ENCODE measurements at regions not wholly inside any gene's neighbourhood (a gene's known extent, or its start where the extent isn't known, plus 50 kb on each side); places are given as distances from the start of the nearest gene placed in this dataset.

GRCh38 chr6:23176883-23177282 is 607.5 kb downstream of the HDGFL1 start:
- DNase-seq = no peak
- Mint-ChIP-seq H3K4me3 (no peak overlapping the region), H3K27me3 (no peaks in the 10 kb centered on the region), H3K36me3 (no peaks in the 10 kb centered on the region), H3K4me1 (no peaks in the 10 kb centered on the region), H3K27ac (no peak overlapping the region), H3K9me3 (peaks cover 1% of the 10 kb centered on the region)
- CTCF ChIA-PET = no interaction called here

- Mint-ChIP-seq H3K27me3 (no peaks in the 10 kb centered on the region), H3K4me1 (no peaks in the 10 kb centered on the region), H3K9me3 (peaks cover 1% of the 10 kb centered on the region), H3K36me3 (no peaks in the 10 kb centered on the region), H3K4me3 (no peak overlapping the region), H3K27ac (no peak overlapping the region)
- no peak for DNase-seq
- CTCF ChIA-PET = no interaction called here
Measured at GRCh38 chr6:23177806-23178205, 608.4 kb downstream of the HDGFL1 start.

GRCh38 chr6:23179994-23180393 is 610.6 kb downstream of the HDGFL1 start:
- Mint-ChIP-seq H3K27ac (no peak overlapping the region), H3K36me3 (no peaks in the 10 kb centered on the region), H3K27me3 (no peaks in the 10 kb centered on the region), H3K4me3 (no peak overlapping the region), H3K4me1 (no peaks in the 10 kb centered on the region), H3K9me3 (peaks cover 6% of the 10 kb centered on the region)
- no peak for DNase-seq
- CTCF ChIA-PET = no interaction called here

- no peaks in the 10 kb centered on the region for H3K27me3 Mint-ChIP-seq
- H3K4me3 Mint-ChIP-seq = no peak overlapping the region
- peaks cover 6% of the 10 kb centered on the region for H3K9me3 Mint-ChIP-seq
- H3K36me3 Mint-ChIP-seq = no peaks in the 10 kb centered on the region
- DNase-seq = no peak
- no peaks in the 10 kb centered on the region for H3K4me1 Mint-ChIP-seq
- CTCF ChIA-PET = no interaction called here
- H3K27ac Mint-ChIP-seq = no peak overlapping the region
Measured at GRCh38 chr6:23180504-23181293, 611.3 kb downstream of the HDGFL1 start.

GRCh38 chr6:23181356-23182110 is 612.2 kb downstream of the HDGFL1 start:
- CTCF ChIA-PET = no interaction called here
- H3K4me1 Mint-ChIP-seq = no peaks in the 10 kb centered on the region
- no peak for DNase-seq
- H3K27me3 Mint-ChIP-seq = no peaks in the 10 kb centered on the region
- no peak overlapping the region for H3K27ac Mint-ChIP-seq
- peaks cover 6% of the 10 kb centered on the region for H3K9me3 Mint-ChIP-seq
- no peaks in the 10 kb centered on the region for H3K36me3 Mint-ChIP-seq
- no peak overlapping the region for H3K4me3 Mint-ChIP-seq

- no peaks in the 10 kb centered on the region for H3K36me3 Mint-ChIP-seq
- CTCF ChIA-PET = no interaction called here
- H3K27me3 Mint-ChIP-seq = no peaks in the 10 kb centered on the region
- H3K4me3 Mint-ChIP-seq = no peak overlapping the region
- DNase-seq = no peak
- H3K27ac Mint-ChIP-seq = no peak overlapping the region
- H3K4me1 Mint-ChIP-seq = no peaks in the 10 kb centered on the region
- peaks cover 6% of the 10 kb centered on the region for H3K9me3 Mint-ChIP-seq
Measured at GRCh38 chr6:23183846-23184245, 614.5 kb downstream of the HDGFL1 start.

GRCh38 chr6:23184351-23184750 is 615.0 kb downstream of the HDGFL1 start:
- no peak for DNase-seq
- CTCF ChIA-PET = no interaction called here

GRCh38 chr6:23195487-23195886 is 626.1 kb downstream of the HDGFL1 start:
- CTCF ChIA-PET = no interaction called here
- DNase-seq = no peak
- no peak overlapping the region for H3K27ac Mint-ChIP-seq
- no peak overlapping the region for H3K4me3 Mint-ChIP-seq
- no peaks in the 10 kb centered on the region for H3K27me3 Mint-ChIP-seq
- H3K4me1 Mint-ChIP-seq = no peaks in the 10 kb centered on the region
- H3K9me3 Mint-ChIP-seq = no peaks in the 10 kb centered on the region
- H3K36me3 Mint-ChIP-seq = no peaks in the 10 kb centered on the region

More at GRCh38 chr6:23184351-23184750, 615.0 kb downstream of the HDGFL1 start:
- Mint-ChIP-seq H3K4me1 (no peaks in the 10 kb centered on the region), H3K4me3 (no peak overlapping the region), H3K27ac (no peak overlapping the region), H3K27me3 (no peaks in the 10 kb centered on the region), H3K9me3 (peaks cover 6% of the 10 kb centered on the region), H3K36me3 (no peaks in the 10 kb centered on the region)

GRCh38 chr6:23199541-23199940 is 630.2 kb downstream of the HDGFL1 start:
- no peak overlapping the region for H3K27ac Mint-ChIP-seq

GRCh38 chr6:23200946-23201345 is 631.6 kb downstream of the HDGFL1 start:
- CTCF ChIA-PET = no interaction called here
- Mint-ChIP-seq H3K36me3 (no peaks in the 10 kb centered on the region), H3K27me3 (no peaks in the 10 kb centered on the region), H3K4me1 (no peaks in the 10 kb centered on the region), H3K9me3 (peaks cover 3% of the 10 kb centered on the region), H3K27ac (no peak overlapping the region), H3K4me3 (no peak overlapping the region)
- DNase-seq = no peak

More at GRCh38 chr6:23199541-23199940, 630.2 kb downstream of the HDGFL1 start:
- Mint-ChIP-seq H3K36me3 (no peaks in the 10 kb centered on the region), H3K4me3 (no peak overlapping the region), H3K9me3 (peaks cover 3% of the 10 kb centered on the region), H3K4me1 (no peaks in the 10 kb centered on the region), H3K27me3 (no peaks in the 10 kb centered on the region)
- CTCF ChIA-PET = no interaction called here
- DNase-seq = no peak

GRCh38 chr6:23202207-23202606 is 632.8 kb downstream of the HDGFL1 start:
- no peak for DNase-seq
- CTCF ChIA-PET = no interaction called here
- Mint-ChIP-seq H3K4me3 (no peak overlapping the region), H3K27me3 (no peaks in the 10 kb centered on the region), H3K9me3 (peaks cover 6% of the 10 kb centered on the region), H3K36me3 (no peaks in the 10 kb centered on the region), H3K4me1 (no peaks in the 10 kb centered on the region), H3K27ac (no peak overlapping the region)

- Mint-ChIP-seq H3K9me3 (peaks cover 38% of the 10 kb centered on the region), H3K27me3 (no peaks in the 10 kb centered on the region), H3K27ac (no peak overlapping the region), H3K4me1 (no peaks in the 10 kb centered on the region), H3K4me3 (no peak overlapping the region), H3K36me3 (no peaks in the 10 kb centered on the region)
- no peak for DNase-seq
- CTCF ChIA-PET = no interaction called here
Measured at GRCh38 chr6:23212398-23212797, 643.0 kb downstream of the HDGFL1 start.

GRCh38 chr6:23213193-23213592 is 643.8 kb downstream of the HDGFL1 start:
- Mint-ChIP-seq H3K36me3 (no peaks in the 10 kb centered on the region), H3K4me1 (no peaks in the 10 kb centered on the region), H3K4me3 (no peak overlapping the region), H3K27me3 (no peaks in the 10 kb centered on the region), H3K27ac (no peak overlapping the region), H3K9me3 (peaks cover 31% of the 10 kb centered on the region)
- no peak for DNase-seq
- CTCF ChIA-PET = no interaction called here

GRCh38 chr6:23213651-23214050 is 644.3 kb downstream of the HDGFL1 start:
- Mint-ChIP-seq H3K4me1 (no peaks in the 10 kb centered on the region), H3K9me3 (peaks cover 27% of the 10 kb centered on the region), H3K4me3 (no peak overlapping the region), H3K36me3 (no peaks in the 10 kb centered on the region), H3K27me3 (no peaks in the 10 kb centered on the region), H3K27ac (no peak overlapping the region)
- DNase-seq = no peak
- CTCF ChIA-PET = no interaction called here

GRCh38 chr6:23218751-23219150 is 649.4 kb downstream of the HDGFL1 start:
- no peak for DNase-seq
- H3K4me1 Mint-ChIP-seq = no peaks in the 10 kb centered on the region
- H3K27me3 Mint-ChIP-seq = no peaks in the 10 kb centered on the region
- H3K4me3 Mint-ChIP-seq = no peak overlapping the region
- CTCF ChIA-PET = no interaction called here
- peaks cover 9% of the 10 kb centered on the region for H3K9me3 Mint-ChIP-seq
- H3K36me3 Mint-ChIP-seq = no peaks in the 10 kb centered on the region
- H3K27ac Mint-ChIP-seq = no peak overlapping the region

Data from activated naive CD4-positive, alpha-beta T cell treated with anti-CD3 and anti-CD28 coated beads, Interleukin-2, amount 10 ng/mL, durations not matched to agents 7 days and 5 days (primary cell).